Common myeloid progenitor, CD34-positive (primary cell): ENCODE measurements at regions not wholly inside any gene's neighbourhood (a gene's known extent, or its start where the extent isn't known, plus 50 kb on each side); places are given as distances from the start of the nearest gene placed in this dataset.

Source experiments
- CTCF ChIA-PET: fragments of 350-600 bp; sonication (Branson Sonifier 250); formaldehyde crosslinking; loops from one replicate; lab custom pipeline; 2021; ENCODE audit warnings: antibody characterized with exemption; lab: Charles Lee
- POLR2A ChIA-PET: fragments of 350-600 bp; sonication (Branson Sonifier 250); formaldehyde crosslinking; loops from one replicate; lab custom pipeline; 2021; ENCODE audit warnings: antibody characterized with exemption; lab: Charles Lee
- DNase-seq, 3 donors: peaks; one replicate each; pipeline versions ENCODE4 v3.0.0 to v3.0.0-alpha.2; 2013
- H3K27ac ChIP-seq, 2 experiments: 1 replicate in 1 of 2; 2 replicates in 1 of 2; pipeline ENCODE4 v1.7.0; 2013; ENCODE audit warnings: inconsistent platforms in 2 of 2, low read length in 2 of 2, mild to moderate bottlenecking in 2 of 2, low read depth in 1 of 2, moderate library complexity in 1 of 2; ENCODE audit not compliant: severe bottlenecking in 2 of 2, insufficient read depth in 1 of 2, poor library complexity in 1 of 2
- H3K27me3 ChIP-seq, 5 experiments: replicated peaks in 2 of 5; 1 replicate in 3 of 5; 2 replicates in 2 of 5; pipeline versions ENCODE4 v1.6.1 to v1.7.0; 2013; ENCODE audit warnings: low read length in 4 of 5, mild to moderate bottlenecking in 2 of 5, moderate library complexity in 2 of 5, inconsistent platforms in 1 of 5; ENCODE audit not compliant: insufficient read depth in 5 of 5, control insufficient read depth in 4 of 5
- H3K36me3 ChIP-seq, 4 experiments: 1 replicate in 2 of 4; 2 replicates in 2 of 4; pipeline versions ENCODE4 v1.6.1 to v1.7.0; 2013; ENCODE audit warnings: low read length in 3 of 4, control low read depth in 1 of 4, mild to moderate bottlenecking in 1 of 4; ENCODE audit not compliant: control insufficient read depth in 4 of 4, insufficient read depth in 4 of 4
- H3K4me1 ChIP-seq, 4 experiments: 1 replicate in 3 of 4; 2 replicates in 1 of 4; pipeline versions ENCODE4 v1.6.1 to v1.7.1; 2013; ENCODE audit warnings: low read length in 3 of 4, mild to moderate bottlenecking in 3 of 4, control low read depth in 1 of 4, inconsistent platforms in 1 of 4, moderate library complexity in 1 of 4; ENCODE audit not compliant: control insufficient read depth in 4 of 4, insufficient read depth in 4 of 4; ENCODE audit errors: control extremely low read depth in 1 of 4
- H3K4me3 ChIP-seq, 7 experiments: 1 replicate in 4 of 7; 2 replicates in 3 of 7; pipeline versions ENCODE4 v1.5.1 to v1.7.0; 2013; ENCODE audit warnings: mild to moderate bottlenecking in 7 of 7, low read length in 6 of 7, moderate library complexity in 6 of 7, inconsistent platforms in 2 of 7, low read depth in 2 of 7, control low read depth in 1 of 7; ENCODE audit not compliant: insufficient read depth in 4 of 7, control insufficient read depth in 1 of 7; ENCODE audit errors: extremely low read depth in 1 of 7
- H3K9me3 ChIP-seq, 5 experiments: 1 replicate in 4 of 5; 2 replicates in 1 of 5; pipeline versions ENCODE4 v1.6.1 to v1.7.1; 2013; ENCODE audit warnings: low read length in 4 of 5, mild to moderate bottlenecking in 2 of 5, inconsistent platforms in 1 of 5, low read depth in 1 of 5, moderate library complexity in 1 of 5; ENCODE audit not compliant: control insufficient read depth in 4 of 5, insufficient read depth in 2 of 5; ENCODE audit errors: control extremely low read depth in 1 of 5
- WGBS: methylation state at CpG from one replicate; pipeline ENCODE4 v1.1.5; 2013; ENCODE audit not compliant: insufficient coverage; 5-methylcytosine and 5-hydroxymethylcytosine counted together

GRCh38 chr4:176533159-176533558 lies 213.4 kb downstream of the SPCS3 start:
- Histone ChIP-seq H3K27ac (no peak overlapping the region), H3K9me3 (no peaks in the 10 kb centered on the region), H3K4me1 (no peaks in the 10 kb centered on the region), H3K4me3 (no peak overlapping the region), H3K27me3 (no peaks in the 10 kb centered on the region), H3K36me3 (no peaks in the 10 kb centered on the region)
- CTCF ChIA-PET = no interaction called here
- POLR2A ChIA-PET = no interaction called here
- DNase-seq = no peak

- POLR2A ChIA-PET = no interaction called here
- no peak overlapping the region for H3K4me3 ChIP-seq
- WGBS = 56% methylated on average over 2 of the region's 3 CpGs
- no peak for DNase-seq
- no peaks in the 10 kb centered on the region for H3K4me1 ChIP-seq
- no peaks in the 10 kb centered on the region for H3K9me3 ChIP-seq
- CTCF ChIA-PET = no interaction called here
- H3K36me3 ChIP-seq = no peaks in the 10 kb centered on the region
- H3K27me3 ChIP-seq = no peaks in the 10 kb centered on the region
- H3K27ac ChIP-seq = no peak overlapping the region
Measured at GRCh38 chr4:176534566-176534965, 214.8 kb downstream of the SPCS3 start.

- WGBS = 88% methylated on average over 3 of the region's 4 CpGs
- Histone ChIP-seq H3K27me3 (no peaks in the 10 kb centered on the region), H3K4me1 (no peaks in the 10 kb centered on the region), H3K4me3 (no peak overlapping the region), H3K9me3 (no peaks in the 10 kb centered on the region), H3K27ac (no peak overlapping the region), H3K36me3 (no peaks in the 10 kb centered on the region)
- DNase-seq = no peak
- CTCF ChIA-PET = no interaction called here
- POLR2A ChIA-PET = no interaction called here
Measured at GRCh38 chr4:176538217-176538925, 218.6 kb downstream of the SPCS3 start.

- Histone ChIP-seq H3K4me3 (no peak overlapping the region), H3K9me3 (no peaks in the 10 kb centered on the region), H3K4me1 (no peaks in the 10 kb centered on the region), H3K27me3 (no peaks in the 10 kb centered on the region), H3K27ac (no peak overlapping the region), H3K36me3 (no peaks in the 10 kb centered on the region)
- ChIA-PET POLR2A (no interaction called here), CTCF (no interaction called here)
- DNase-seq = no peak
- WGBS = 58% methylated on average over 2 of the region's 2 CpGs
Measured at GRCh38 chr4:176539091-176539784, 219.5 kb downstream of the SPCS3 start.

- Histone ChIP-seq H3K4me3 (no peak overlapping the region), H3K9me3 (no peaks in the 10 kb centered on the region), H3K27me3 (no peaks in the 10 kb centered on the region), H3K4me1 (no peaks in the 10 kb centered on the region), H3K36me3 (no peaks in the 10 kb centered on the region), H3K27ac (no peak overlapping the region)
- POLR2A ChIA-PET = no interaction called here
- CTCF ChIA-PET = no interaction called here
- DNase-seq = no peak
Measured at GRCh38 chr4:176539785-176540175, 220.0 kb downstream of the SPCS3 start.

- Histone ChIP-seq H3K36me3 (no peaks in the 10 kb centered on the region), H3K9me3 (no peaks in the 10 kb centered on the region), H3K4me1 (no peaks in the 10 kb centered on the region), H3K27ac (no peak overlapping the region), H3K27me3 (no peaks in the 10 kb centered on the region), H3K4me3 (no peak overlapping the region)
- ChIA-PET POLR2A (no interaction called here), CTCF (no interaction called here)
- no peak for DNase-seq
- WGBS = 80% methylated on average over 1 of the region's 2 CpGs
Measured at GRCh38 chr4:176540814-176541213, 221.0 kb downstream of the SPCS3 start.

- no peak overlapping the region for H3K4me3 ChIP-seq
- 70% methylated on average over 4 of the region's 4 CpGs for WGBS
- no peaks in the 10 kb centered on the region for H3K9me3 ChIP-seq
- no peaks in the 10 kb centered on the region for H3K27me3 ChIP-seq
- H3K36me3 ChIP-seq = no peaks in the 10 kb centered on the region
- CTCF ChIA-PET = no interaction called here
- H3K4me1 ChIP-seq = no peaks in the 10 kb centered on the region
- DNase-seq = no peak
- no peak overlapping the region for H3K27ac ChIP-seq
- POLR2A ChIA-PET = no interaction called here
Measured at GRCh38 chr4:176545872-176546271, 226.1 kb downstream of the SPCS3 start.
